ENCODE measurements at regions not wholly inside any gene's neighbourhood (a gene's known extent, or its start where the extent isn't known, plus 50 kb on each side); places are given as distances from the start of the nearest gene placed in this dataset.

DNA sequence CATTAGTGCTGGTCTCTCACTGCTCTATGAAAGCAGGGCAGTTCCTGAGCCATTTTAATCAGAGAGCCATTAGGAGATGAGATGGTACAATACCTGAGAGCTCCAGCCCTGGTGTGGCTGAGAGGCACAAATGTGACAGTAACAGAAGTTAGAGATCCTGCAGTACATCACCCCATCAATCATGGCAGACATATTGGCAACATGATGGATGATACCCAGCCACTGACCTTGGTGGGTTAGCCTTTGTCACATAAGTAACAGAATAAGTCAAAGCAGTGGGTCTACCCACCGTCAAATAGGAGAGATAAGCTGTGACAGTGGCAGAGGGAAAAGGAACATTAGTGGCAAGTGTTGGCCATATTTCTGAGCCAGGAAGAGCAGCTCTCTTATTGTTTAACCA lies 53.3 kb upstream of the NXPH1 start:
- no peak for DNase-seq

DNA sequence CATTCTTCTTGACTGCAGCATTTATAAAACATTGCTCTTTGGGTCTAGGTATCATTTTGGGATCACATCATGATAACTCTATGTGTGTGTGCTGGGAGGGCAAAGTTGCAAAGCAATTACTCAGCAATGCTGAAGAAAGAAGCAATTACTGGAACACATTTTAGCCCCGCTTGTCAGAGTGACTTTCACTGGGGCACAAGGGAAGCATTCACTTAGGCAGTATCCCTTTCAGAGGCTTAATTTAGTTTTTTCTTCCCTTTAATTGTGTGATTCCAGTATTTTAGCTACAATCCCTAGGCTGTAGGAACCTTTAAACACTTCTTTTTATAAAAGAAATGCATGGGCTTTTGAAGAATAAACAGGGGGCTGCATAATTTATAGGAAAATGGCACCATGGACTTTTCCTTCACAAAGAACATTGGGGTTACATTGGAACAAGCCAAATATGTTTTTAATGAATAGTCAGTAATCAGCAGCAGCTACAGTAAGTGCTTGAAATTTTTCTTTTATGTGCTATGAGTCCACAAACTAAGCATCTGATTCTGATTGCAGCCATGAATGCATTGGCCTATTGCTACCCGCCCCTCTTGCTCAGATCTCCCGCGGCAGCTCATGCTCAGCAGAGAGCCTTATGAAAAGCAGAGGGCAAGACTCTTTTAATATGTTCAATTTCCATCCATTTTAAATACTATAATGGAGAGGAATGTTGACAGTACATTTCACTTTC lies 51.2 kb upstream of the NXPH1 start:
- no peak for DNase-seq

Measured in NCI-H524 (cell line).